Colonic mucosa (tissue), 4 donors: ENCODE measurements at regions not wholly inside any gene's neighbourhood (a gene's known extent, or its start where the extent isn't known, plus 50 kb on each side); places are given as distances from the start of the nearest gene placed in this dataset.

Source experiments
- DNase-seq: peaks from one replicate; pipeline ENCODE4 v3.0.0-alpha.2; 2020
- H3K27ac ChIP-seq: fragments of 200-600 bp; one replicate; pipeline ENCODE4 v1.8.0; 2021
- H3K27me3 ChIP-seq: fragments of 200-600 bp; one replicate; pipeline ENCODE4 v1.8.0; 2021
- H3K36me3 ChIP-seq: fragments of 200-600 bp; one replicate; pipeline ENCODE4 v1.8.0; 2021
- H3K4me1 ChIP-seq: fragments of 200-600 bp; one replicate; pipeline ENCODE4 v1.8.0; 2021; ENCODE audit warnings: mild to moderate bottlenecking
- H3K4me3 ChIP-seq: fragments of 200-600 bp; one replicate; pipeline ENCODE4 v1.8.0; 2021
- H3K9ac ChIP-seq, 2 donors: one replicate each; pipeline ENCODE4 v1.7.0; 2013; ENCODE audit warnings: control low read depth in 2 of 2, low read depth in 2 of 2, low read length in 2 of 2
- H3K9me3 ChIP-seq: fragments of 200-600 bp; one replicate; pipeline ENCODE4 v1.8.0; 2021
- intact Hi-C: fragments of 100-400 bp; cut with DNase I; formaldehyde crosslinking; loops from one replicate; pipeline ENCODE4 v1.14.1; 2022
- TF ChIP-seq, protein P1 (sequence below): fragments of 200-600 bp; IDR thresholded peaks from one replicate; pipeline ENCODE4 v1.8.0; 2022; ENCODE audit warnings: antibody characterized with exemption, mild to moderate bottlenecking
- donor health status: healthy.
- donor health status: DM: no; HTN: no; CAD: no.
- donor health status: DM: no; HTN: no; CAD: no.

DNA sequence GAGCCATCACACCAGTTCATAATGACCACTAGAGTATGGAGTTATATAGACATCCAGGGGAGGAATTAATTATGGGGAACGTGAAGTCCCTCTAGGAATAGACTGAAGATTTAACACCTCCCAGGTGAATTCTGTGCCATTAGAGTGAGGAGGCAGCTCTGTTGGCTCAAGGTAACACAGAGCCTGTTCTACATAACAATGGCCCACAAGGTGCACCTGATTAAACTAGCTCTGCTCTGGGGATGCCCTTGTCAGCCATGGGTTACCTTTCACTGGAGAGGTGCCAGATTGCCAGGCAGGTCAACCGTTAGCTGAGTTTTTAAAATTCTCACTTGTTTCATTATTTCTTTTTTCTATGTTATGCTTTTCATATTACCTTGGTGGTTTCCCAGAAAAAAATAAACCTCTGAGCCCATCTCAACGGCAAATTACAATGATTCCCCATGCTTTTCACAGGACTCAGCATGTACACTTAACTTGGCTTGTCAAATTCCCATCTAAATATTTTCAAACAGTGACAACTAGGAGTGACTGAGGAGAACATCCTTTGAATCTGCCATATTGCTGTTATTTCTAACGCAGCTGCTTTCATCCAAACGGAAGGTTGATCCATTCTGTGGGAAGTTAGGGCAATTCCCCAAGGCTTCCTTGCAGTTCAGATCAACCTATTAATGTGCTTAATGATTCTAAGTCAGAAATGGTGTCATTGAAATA lies 512.9 kb downstream of the MCTP2 start:
- Histone ChIP-seq H3K27me3 (no peaks in the 10 kb centered on the region), H3K4me1 (no peaks in the 10 kb centered on the region), H3K9ac (no peak overlapping the region), H3K4me3 (no peak overlapping the region), H3K36me3 (no peaks in the 10 kb centered on the region), H3K27ac (no peak overlapping the region), H3K9me3 (no peaks in the 10 kb centered on the region)
- intact Hi-C loops: no loop called here
- no peak for DNase-seq
- TF ChIP-seq, protein P1, sequence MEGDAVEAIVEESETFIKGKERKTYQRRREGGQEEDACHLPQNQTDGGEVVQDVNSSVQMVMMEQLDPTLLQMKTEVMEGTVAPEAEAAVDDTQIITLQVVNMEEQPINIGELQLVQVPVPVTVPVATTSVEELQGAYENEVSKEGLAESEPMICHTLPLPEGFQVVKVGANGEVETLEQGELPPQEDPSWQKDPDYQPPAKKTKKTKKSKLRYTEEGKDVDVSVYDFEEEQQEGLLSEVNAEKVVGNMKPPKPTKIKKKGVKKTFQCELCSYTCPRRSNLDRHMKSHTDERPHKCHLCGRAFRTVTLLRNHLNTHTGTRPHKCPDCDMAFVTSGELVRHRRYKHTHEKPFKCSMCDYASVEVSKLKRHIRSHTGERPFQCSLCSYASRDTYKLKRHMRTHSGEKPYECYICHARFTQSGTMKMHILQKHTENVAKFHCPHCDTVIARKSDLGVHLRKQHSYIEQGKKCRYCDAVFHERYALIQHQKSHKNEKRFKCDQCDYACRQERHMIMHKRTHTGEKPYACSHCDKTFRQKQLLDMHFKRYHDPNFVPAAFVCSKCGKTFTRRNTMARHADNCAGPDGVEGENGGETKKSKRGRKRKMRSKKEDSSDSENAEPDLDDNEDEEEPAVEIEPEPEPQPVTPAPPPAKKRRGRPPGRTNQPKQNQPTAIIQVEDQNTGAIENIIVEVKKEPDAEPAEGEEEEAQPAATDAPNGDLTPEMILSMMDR: no peak

DNA sequence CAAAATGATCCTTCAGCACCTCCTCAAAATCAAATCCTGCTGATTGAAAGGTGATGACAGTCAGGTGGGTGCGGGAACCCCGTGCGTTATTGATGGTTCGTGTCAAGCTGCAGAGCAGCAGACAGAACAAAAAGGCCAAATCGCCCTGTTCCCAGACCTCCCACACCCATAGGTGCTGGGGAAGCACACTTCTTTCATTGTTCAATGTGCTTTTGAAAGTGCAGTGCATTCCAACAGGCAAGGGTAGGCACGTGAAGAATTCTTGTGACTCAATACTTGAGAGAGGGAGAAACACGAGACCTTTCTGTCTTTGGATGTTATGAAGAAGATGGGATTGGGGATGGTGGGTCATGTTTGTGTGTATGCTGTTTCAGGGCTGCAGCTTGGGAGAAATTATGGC lies 514.0 kb downstream of the MCTP2 start:
- Histone ChIP-seq H3K27me3 (no peaks in the 10 kb centered on the region), H3K9me3 (no peaks in the 10 kb centered on the region), H3K9ac (no peak overlapping the region), H3K4me3 (no peak overlapping the region), H3K27ac (no peak overlapping the region), H3K4me1 (no peaks in the 10 kb centered on the region), H3K36me3 (no peaks in the 10 kb centered on the region)
- intact Hi-C loops: no loop called here
- no peak for DNase-seq
- TF ChIP-seq, protein P1: no peak

DNA sequence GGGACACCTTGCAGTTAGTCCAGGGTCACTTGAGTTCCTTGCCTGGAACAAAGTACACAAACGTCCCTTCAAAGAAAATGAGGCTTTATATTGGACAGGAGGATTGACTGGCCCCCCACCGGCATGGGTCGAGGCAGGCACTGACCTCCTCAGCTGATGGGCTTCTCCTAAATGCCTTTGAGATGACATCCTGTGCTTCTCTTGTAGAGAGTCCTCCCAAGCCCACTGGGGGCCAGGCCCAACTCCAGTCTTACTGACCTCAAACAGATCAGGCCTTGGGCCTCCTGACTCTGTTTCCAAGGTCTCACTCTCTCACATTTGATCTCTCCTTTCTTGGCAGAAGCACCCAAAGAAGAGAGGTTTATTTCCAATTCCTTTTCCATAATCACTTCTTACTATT lies 516.1 kb downstream of the MCTP2 start:
- DNase-seq: no peak
- TF ChIP-seq, protein P1: no peak
- H3K9ac ChIP-seq: no peak overlapping the region
- H3K36me3 ChIP-seq: no peaks in the 10 kb centered on the region
- H3K27me3 ChIP-seq: no peaks in the 10 kb centered on the region
- no peaks in the 10 kb centered on the region for H3K4me1 ChIP-seq
- no peak overlapping the region for H3K27ac ChIP-seq
- H3K9me3 ChIP-seq: no peaks in the 10 kb centered on the region
- intact Hi-C loops: no loop called here
- H3K4me3 ChIP-seq: no peak overlapping the region

DNA sequence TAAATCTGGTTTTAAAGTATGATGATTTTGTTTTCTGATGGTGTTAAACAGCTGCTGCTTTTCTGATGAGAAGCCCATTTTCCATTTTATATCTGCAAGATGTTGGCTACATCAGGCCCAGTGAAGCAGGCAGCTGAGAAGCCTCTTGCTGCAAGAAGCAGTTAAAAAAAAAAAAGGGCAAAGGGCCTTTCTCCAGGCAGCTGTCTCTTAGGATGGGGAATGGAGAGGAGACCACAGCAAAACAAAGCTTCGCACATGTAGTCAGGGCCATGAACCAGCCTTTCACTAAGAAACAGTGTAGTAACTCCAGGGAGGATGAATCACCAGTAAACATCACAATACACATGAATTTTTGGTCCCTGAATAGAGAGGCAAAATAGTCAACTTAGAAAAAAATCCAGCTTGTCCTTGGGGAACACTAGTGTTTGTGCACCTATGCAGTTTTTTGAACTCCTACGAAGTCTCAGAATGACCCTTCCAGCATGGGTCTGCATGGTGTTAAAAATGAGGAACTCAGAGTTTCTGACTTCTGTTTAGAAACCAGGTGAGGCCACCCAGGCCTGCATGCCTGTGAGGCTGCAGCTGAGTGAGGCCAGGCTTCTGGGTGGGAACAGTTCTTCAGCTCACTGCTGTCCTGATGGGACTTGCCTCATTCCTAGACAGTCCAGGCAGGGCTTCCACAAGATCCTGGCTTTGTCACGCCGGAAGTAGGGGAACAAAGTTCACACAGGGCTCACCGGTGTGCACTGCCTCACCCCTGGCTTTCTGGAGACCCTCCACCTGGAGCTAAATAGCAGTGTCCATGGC lies 518.7 kb downstream of the MCTP2 start:
- Histone ChIP-seq H3K9me3 (no peaks in the 10 kb centered on the region), H3K27ac (no peak overlapping the region), H3K9ac (no peak overlapping the region), H3K4me1 (no peaks in the 10 kb centered on the region), H3K4me3 (no peak overlapping the region), H3K36me3 (no peaks in the 10 kb centered on the region), H3K27me3 (no peaks in the 10 kb centered on the region)
- intact Hi-C loops: no loop called here
- TF ChIP-seq, protein P1: no peak
- no peak for DNase-seq

DNA sequence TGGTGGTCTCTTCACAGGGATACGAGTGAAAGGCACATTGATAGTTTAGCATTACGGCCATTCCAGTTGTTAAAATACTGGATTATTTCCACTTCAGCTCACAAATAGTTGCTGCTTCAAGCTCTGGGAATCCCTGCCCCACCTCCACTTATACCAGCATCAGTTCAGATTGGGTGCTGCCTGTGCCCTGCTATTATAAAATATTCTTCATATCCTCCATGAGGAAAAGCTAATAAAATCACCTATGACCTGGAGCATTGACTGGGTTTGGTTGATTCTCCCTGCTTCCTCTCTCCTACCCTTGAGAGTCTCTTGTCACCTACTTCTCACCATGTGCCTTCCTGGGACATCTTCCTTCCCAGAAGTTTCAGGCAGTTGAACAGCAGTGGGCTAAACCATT lies 529.0 kb downstream of the MCTP2 start:
- TF ChIP-seq, protein P1: no peak
- Histone ChIP-seq H3K9me3 (no peaks in the 10 kb centered on the region), H3K36me3 (no peaks in the 10 kb centered on the region), H3K4me1 (no peaks in the 10 kb centered on the region), H3K27me3 (no peaks in the 10 kb centered on the region), H3K4me3 (no peak overlapping the region), H3K27ac (no peak overlapping the region), H3K9ac (no peak overlapping the region)
- intact Hi-C loops: no loop called here
- no peak for DNase-seq
